ENCODE measurements at regions not wholly inside any gene's neighbourhood (a gene's known extent, or its start where the extent isn't known, plus 50 kb on each side); places are given as distances from the start of the nearest gene placed in this dataset.

GRCh38 chr2:71829008-71829407 is 318.7 kb downstream of the CYP26B1 start:
- POLR2A ChIA-PET, result no interaction called here
- Histone ChIP-seq H3K36me3 (ENCODE audit: control insufficient read depth, insufficient read depth, low read length) (no peaks in the 10 kb centered on the region), H4K20me1 (replicated peaks; ENCODE audit: control insufficient read depth, insufficient read depth, low read length) (no peaks in the 10 kb centered on the region), H3K4me3 (no peak overlapping the region), H2AFZ (ENCODE audit: low read depth, low read length) (no peak overlapping the region), H3K27me3 (ENCODE audit: control insufficient read depth in 2 of 2, insufficient read depth in 2 of 2, low read length in 2 of 2) (peaks cover 23 to 45% of the 10 kb centered on the region in 2 experiments; a peak in 4 of 5 replicates), H3K9me3 (replicated peaks; ENCODE audit: control insufficient read depth, insufficient read depth, low read depth, low read length) (no peaks in the 10 kb centered on the region), H3K79me2 (ENCODE audit: control insufficient read depth, insufficient read depth, low read length) (no peaks in the 10 kb centered on the region), H3K4me2 (ENCODE audit: insufficient read depth, low read length) (no peak overlapping the region), H3K9me1 (ENCODE audit: control insufficient read depth, insufficient read depth, low read length) (no peaks in the 10 kb centered on the region), H3K27ac (ENCODE audit: extremely low read depth, low read depth, low read length) (no peak overlapping the region), H3K9ac (ENCODE audit: insufficient read depth in 1 of 2, low read depth in 2 of 2, low read length in 2 of 2) (no peak overlapping the region), H3K4me1 (replicated peaks in 1 of 2; ENCODE audit: control insufficient read depth in 2 of 2, insufficient read depth in 2 of 2, low read length in 2 of 2) (no peaks in the 10 kb centered on the region)
- intact Hi-C loops (cut with micrococcal nuclease), result no loop called here
- TF ChIP-seq PTRF (tag; IDR thresholded peaks at IDR 0.05) (no peak), ZNF124 (CRISPR knock-in tag; IDR thresholded peaks at IDR 0.05) (no peak), NCOA6 (IDR thresholded peaks at IDR 0.05) (no peak), XRCC3 (IDR thresholded peaks at IDR 0.05) (no peak), RBM22 (IDR thresholded peaks at IDR 0.05; ENCODE audit: low read depth, low read length, poor library complexity, severe bottlenecking) (no peak), THAP7 (CRISPR knock-in tag; IDR thresholded peaks at IDR 0.05) (no peak), HOXB6 (CRISPR knock-in tag; IDR thresholded peaks at IDR 0.05; ENCODE audit: borderline replicate concordance) (no peak), STAT5A (IDR thresholded peaks at IDR 0.05; ENCODE audit: borderline replicate concordance, low read length) (no peak), TSC22D4 (tag; IDR thresholded peaks at IDR 0.05) (no peak), SMARCC2 (IDR thresholded peaks at IDR 0.05; ENCODE audit: low read depth) (no peak), GABPB1 (CRISPR knock-in tag; IDR thresholded peaks at IDR 0.05) (no peak), CHD2 (IDR thresholded peaks at IDR 0.05; ENCODE audit: low read depth, low read length) (no peak), BDP1 (IDR thresholded peaks at IDR 0.05; ENCODE audit: insufficient read depth, insufficient read length) (no peak)
- under 1% methylated on average over 6 of the region's 6 CpGs for WGBS (ENCODE audit: insufficient coverage, low coverage, missing lambda C conversion rate)
- ATAC-seq (no peak), DNase-seq (ENCODE audit: extremely low read depth in 1 of 4, low spot score in 3 of 4) (no peak), FAIRE-seq (no peak)
- BruUV-seq (replicated peaks), result no TSS peak
- CTCF ChIA-PET (ENCODE audit: low intra/inter-chr PET ratio), result no interaction called here
- in situ Hi-C loops (cut with MboI), result no loop called here

All from K562 (cell line).